ENCODE measurements at regions not wholly inside any gene's neighbourhood (a gene's known extent, or its start where the extent isn't known, plus 50 kb on each side); places are given as distances from the start of the nearest gene placed in this dataset.

DNA sequence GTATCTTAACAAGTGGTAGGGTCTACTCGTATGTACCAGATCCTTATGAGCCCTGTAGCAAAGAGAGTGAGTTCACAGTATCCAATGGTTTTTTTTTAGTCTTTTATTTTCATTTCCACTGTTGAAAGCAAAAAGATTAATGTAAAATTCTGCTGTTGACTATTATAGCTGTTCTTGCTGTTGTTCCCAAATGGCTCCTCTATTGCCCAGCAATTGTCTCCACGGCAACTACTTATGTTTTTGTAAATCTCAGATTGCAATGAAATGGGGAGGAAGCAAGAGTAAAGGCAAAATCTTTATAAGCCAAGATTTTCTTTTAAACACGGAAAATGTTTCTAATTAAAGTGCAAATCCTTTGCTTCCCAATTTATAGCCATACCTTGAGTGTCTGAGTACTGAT is 406.1 kb downstream of the EPM2A start:
- Histone ChIP-seq H3K27me3 (ENCODE audit: control insufficient read depth in 4 of 4, insufficient read depth in 4 of 4, low read length in 3 of 4) (no peaks in the 10 kb centered on the region), H3K36me3 (ENCODE audit: control insufficient read depth in 4 of 4, insufficient read depth in 3 of 4, low read depth in 1 of 4, low read length in 3 of 4) (no peaks in the 10 kb centered on the region), H3K4me3 (ENCODE audit: low read depth in 1 of 3, low read length in 3 of 3) (no peak overlapping the region), H3K9ac (ENCODE audit: low read depth in 1 of 2, low read length in 2 of 2) (no peak overlapping the region), H3K4me1 (ENCODE audit: control insufficient read depth in 4 of 4, insufficient read depth in 4 of 4, low read length in 3 of 4) (no peaks in the 10 kb centered on the region), H3K9me3 (ENCODE audit: control insufficient read depth in 4 of 4, low read length in 3 of 4) (no peaks in the 10 kb centered on the region), H3K27ac (ENCODE audit: low read depth in 1 of 2, low read length in 2 of 2) (no peak overlapping the region)
- no peak for DNase-seq (ENCODE audit: low spot score)
- TF ChIP-seq, protein P1, sequence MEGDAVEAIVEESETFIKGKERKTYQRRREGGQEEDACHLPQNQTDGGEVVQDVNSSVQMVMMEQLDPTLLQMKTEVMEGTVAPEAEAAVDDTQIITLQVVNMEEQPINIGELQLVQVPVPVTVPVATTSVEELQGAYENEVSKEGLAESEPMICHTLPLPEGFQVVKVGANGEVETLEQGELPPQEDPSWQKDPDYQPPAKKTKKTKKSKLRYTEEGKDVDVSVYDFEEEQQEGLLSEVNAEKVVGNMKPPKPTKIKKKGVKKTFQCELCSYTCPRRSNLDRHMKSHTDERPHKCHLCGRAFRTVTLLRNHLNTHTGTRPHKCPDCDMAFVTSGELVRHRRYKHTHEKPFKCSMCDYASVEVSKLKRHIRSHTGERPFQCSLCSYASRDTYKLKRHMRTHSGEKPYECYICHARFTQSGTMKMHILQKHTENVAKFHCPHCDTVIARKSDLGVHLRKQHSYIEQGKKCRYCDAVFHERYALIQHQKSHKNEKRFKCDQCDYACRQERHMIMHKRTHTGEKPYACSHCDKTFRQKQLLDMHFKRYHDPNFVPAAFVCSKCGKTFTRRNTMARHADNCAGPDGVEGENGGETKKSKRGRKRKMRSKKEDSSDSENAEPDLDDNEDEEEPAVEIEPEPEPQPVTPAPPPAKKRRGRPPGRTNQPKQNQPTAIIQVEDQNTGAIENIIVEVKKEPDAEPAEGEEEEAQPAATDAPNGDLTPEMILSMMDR (IDR thresholded peaks at IDR 0.05; ENCODE audit: low read depth, low read length, missing input control) = no peak
- TF ChIP-seq HNF4G (IDR thresholded peaks at IDR 0.05) = no peak
- no peak for TF ChIP-seq FOXA2 (IDR thresholded peaks at IDR 0.05)
- TF ChIP-seq, protein P2, sequence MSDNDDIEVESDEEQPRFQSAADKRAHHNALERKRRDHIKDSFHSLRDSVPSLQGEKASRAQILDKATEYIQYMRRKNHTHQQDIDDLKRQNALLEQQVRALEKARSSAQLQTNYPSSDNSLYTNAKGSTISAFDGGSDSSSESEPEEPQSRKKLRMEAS (IDR thresholded peaks at IDR 0.05) = no peak
- TF ChIP-seq GABPA (IDR thresholded peaks at IDR 0.05 in 1 of 2, conservative IDR thresholded peaks at IDR 0.05 in 1 of 2) = no peak
- TF ChIP-seq JUND (IDR thresholded peaks at IDR 0.05) = no peak
- no peak for TF ChIP-seq FOXA1 (IDR thresholded peaks at IDR 0.05)
- no peak for TF ChIP-seq TAF1 (conservative IDR thresholded peaks at IDR 0.05)
- TF ChIP-seq NR2F2 (IDR thresholded peaks at IDR 0.05) = no peak
- no peak for TF ChIP-seq RAD21 (IDR thresholded peaks at IDR 0.05)
- no peak for TF ChIP-seq EGR1 (IDR thresholded peaks at IDR 0.05; ENCODE audit: low read depth in 2 of 2)
- TF ChIP-seq, protein P3, sequence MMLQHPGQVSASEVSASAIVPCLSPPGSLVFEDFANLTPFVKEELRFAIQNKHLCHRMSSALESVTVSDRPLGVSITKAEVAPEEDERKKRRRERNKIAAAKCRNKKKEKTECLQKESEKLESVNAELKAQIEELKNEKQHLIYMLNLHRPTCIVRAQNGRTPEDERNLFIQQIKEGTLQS (IDR thresholded peaks at IDR 0.05) = no peak
- TF ChIP-seq, protein P4, sequence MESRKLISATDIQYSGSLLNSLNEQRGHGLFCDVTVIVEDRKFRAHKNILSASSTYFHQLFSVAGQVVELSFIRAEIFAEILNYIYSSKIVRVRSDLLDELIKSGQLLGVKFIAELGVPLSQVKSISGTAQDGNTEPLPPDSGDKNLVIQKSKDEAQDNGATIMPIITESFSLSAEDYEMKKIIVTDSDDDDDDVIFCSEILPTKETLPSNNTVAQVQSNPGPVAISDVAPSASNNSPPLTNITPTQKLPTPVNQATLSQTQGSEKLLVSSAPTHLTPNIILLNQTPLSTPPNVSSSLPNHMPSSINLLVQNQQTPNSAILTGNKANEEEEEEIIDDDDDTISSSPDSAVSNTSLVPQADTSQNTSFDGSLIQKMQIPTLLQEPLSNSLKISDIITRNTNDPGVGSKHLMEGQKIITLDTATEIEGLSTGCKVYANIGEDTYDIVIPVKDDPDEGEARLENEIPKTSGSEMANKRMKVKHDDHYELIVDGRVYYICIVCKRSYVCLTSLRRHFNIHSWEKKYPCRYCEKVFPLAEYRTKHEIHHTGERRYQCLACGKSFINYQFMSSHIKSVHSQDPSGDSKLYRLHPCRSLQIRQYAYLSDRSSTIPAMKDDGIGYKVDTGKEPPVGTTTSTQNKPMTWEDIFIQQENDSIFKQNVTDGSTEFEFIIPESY (IDR thresholded peaks at IDR 0.05) = no peak
- TF ChIP-seq RXRA (IDR thresholded peaks at IDR 0.05) = no peak
- TF ChIP-seq, protein P5, sequence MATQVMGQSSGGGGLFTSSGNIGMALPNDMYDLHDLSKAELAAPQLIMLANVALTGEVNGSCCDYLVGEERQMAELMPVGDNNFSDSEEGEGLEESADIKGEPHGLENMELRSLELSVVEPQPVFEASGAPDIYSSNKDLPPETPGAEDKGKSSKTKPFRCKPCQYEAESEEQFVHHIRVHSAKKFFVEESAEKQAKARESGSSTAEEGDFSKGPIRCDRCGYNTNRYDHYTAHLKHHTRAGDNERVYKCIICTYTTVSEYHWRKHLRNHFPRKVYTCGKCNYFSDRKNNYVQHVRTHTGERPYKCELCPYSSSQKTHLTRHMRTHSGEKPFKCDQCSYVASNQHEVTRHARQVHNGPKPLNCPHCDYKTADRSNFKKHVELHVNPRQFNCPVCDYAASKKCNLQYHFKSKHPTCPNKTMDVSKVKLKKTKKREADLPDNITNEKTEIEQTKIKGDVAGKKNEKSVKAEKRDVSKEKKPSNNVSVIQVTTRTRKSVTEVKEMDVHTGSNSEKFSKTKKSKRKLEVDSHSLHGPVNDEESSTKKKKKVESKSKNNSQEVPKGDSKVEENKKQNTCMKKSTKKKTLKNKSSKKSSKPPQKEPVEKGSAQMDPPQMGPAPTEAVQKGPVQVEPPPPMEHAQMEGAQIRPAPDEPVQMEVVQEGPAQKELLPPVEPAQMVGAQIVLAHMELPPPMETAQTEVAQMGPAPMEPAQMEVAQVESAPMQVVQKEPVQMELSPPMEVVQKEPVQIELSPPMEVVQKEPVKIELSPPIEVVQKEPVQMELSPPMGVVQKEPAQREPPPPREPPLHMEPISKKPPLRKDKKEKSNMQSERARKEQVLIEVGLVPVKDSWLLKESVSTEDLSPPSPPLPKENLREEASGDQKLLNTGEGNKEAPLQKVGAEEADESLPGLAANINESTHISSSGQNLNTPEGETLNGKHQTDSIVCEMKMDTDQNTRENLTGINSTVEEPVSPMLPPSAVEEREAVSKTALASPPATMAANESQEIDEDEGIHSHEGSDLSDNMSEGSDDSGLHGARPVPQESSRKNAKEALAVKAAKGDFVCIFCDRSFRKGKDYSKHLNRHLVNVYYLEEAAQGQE (IDR thresholded peaks at IDR 0.05) = no peak
- WGBS = 88% methylated on average over 3 of the region's 3 CpGs

DNA sequence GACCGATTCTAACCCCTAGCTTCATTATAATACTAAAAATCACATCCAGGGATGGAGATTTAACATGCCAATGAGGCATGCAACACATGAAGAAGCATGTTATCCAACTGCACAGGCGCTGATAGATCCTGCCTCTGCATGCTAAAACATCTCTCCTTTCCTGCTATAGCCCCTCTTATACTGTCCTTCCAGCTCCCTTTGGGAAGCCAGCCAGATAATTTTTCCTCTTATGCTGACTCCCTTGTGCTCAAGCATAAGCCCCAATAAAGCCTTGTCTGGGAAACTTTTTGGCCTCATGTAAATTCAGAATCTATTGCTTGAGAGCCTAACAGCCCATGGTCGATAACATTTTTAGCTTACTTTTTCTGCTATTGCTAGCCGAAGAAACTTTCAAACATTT is 404.3 kb downstream of the EPM2A start:
- no peaks in the 10 kb centered on the region for H3K36me3 ChIP-seq (ENCODE audit: control insufficient read depth in 4 of 4, insufficient read depth in 3 of 4, low read depth in 1 of 4, low read length in 3 of 4)
- no peaks in the 10 kb centered on the region for H3K4me1 ChIP-seq (ENCODE audit: control insufficient read depth in 4 of 4, insufficient read depth in 4 of 4, low read length in 3 of 4)
- no peaks in the 10 kb centered on the region for H3K27me3 ChIP-seq (ENCODE audit: control insufficient read depth in 4 of 4, insufficient read depth in 4 of 4, low read length in 3 of 4)
- H3K9me3 ChIP-seq (ENCODE audit: control insufficient read depth in 4 of 4, low read length in 3 of 4) = no peaks in the 10 kb centered on the region
- WGBS = 92% methylated on average over 4 of the region's 4 CpGs
- no peak overlapping the region for H3K9ac ChIP-seq (ENCODE audit: low read depth in 1 of 2, low read length in 2 of 2)
- no peak for DNase-seq (ENCODE audit: low spot score)
- no peak overlapping the region for H3K27ac ChIP-seq (ENCODE audit: low read depth in 1 of 2, low read length in 2 of 2)
- H3K4me3 ChIP-seq (ENCODE audit: low read depth in 1 of 3, low read length in 3 of 3) = no peak overlapping the region
- no peak for TF ChIP-seq FOXA1 (IDR thresholded peaks at IDR 0.05)
- no peak for TF ChIP-seq FOXA2 (IDR thresholded peaks at IDR 0.05)
- no peak for TF ChIP-seq SP1 (IDR thresholded peaks at IDR 0.05)
- TF ChIP-seq RAD21 (IDR thresholded peaks at IDR 0.05) = no peak
- TF ChIP-seq TAF1 (conservative IDR thresholded peaks at IDR 0.05) = no peak
- TF ChIP-seq JUND (IDR thresholded peaks at IDR 0.05) = no peak
- TF ChIP-seq, protein P1 (IDR thresholded peaks at IDR 0.05; ENCODE audit: low read depth, low read length, missing input control) = no peak
- TF ChIP-seq, protein P3 (IDR thresholded peaks at IDR 0.05) = no peak
- TF ChIP-seq HNF4G (IDR thresholded peaks at IDR 0.05) = no peak
- no peak for TF ChIP-seq RXRA (IDR thresholded peaks at IDR 0.05)
- TF ChIP-seq HNF4A (conservative IDR thresholded peaks at IDR 0.05) = no peak
- TF ChIP-seq, protein P4 (IDR thresholded peaks at IDR 0.05) = no peak
- no peak for TF ChIP-seq GABPA (IDR thresholded peaks at IDR 0.05 in 1 of 2, conservative IDR thresholded peaks at IDR 0.05 in 1 of 2)

Measured in liver (tissue), 8 donors.